Stomach (tissue), 4 donors: ENCODE measurements at regions not wholly inside any gene's neighbourhood (a gene's known extent, or its start where the extent isn't known, plus 50 kb on each side); places are given as distances from the start of the nearest gene placed in this dataset.

Experiments used
- CTCF ChIP-seq, 7 experiments: fragments of 450-650 bp in 4 of 7; fragments of 200-600 bp in 3 of 7; sonication (generic) in 3 of 7; IDR thresholded peaks; one replicate each; pipeline ENCODE4 v1.5.1; 2016 to 2019; ENCODE audit warnings: antibody characterized with exemption in 7 of 7, control low read depth in 2 of 7, mild to moderate bottlenecking in 1 of 7
- POLR2A ChIP-seq, 4 donors: fragments of 450-650 bp; IDR thresholded peaks; one replicate each; pipeline ENCODE4 v1.6.1; 2016; ENCODE audit warnings: antibody characterized with exemption in 4 of 4, control low read depth in 2 of 4, mild to moderate bottlenecking in 1 of 4, moderate library complexity in 1 of 4
- POLR2AphosphoS5 ChIP-seq, 3 donors: sonication (generic); formaldehyde crosslinking; IDR thresholded peaks; one replicate each; pipeline ENCODE4 v1.6.1; 2016; ENCODE audit warnings: antibody characterized with exemption in 3 of 3

- no peak for TF ChIP-seq CTCF (IDR thresholded peaks at IDR 0.05)
- TF ChIP-seq POLR2AphosphoS5 (IDR thresholded peaks at IDR 0.05) = no peak
- no peak for TF ChIP-seq POLR2A (IDR thresholded peaks at IDR 0.05)
These were observed 391.1 kb downstream of the AASDHPPT start for GRCh38 chr11:106468531-106468930.
